ENCODE measurements at regions not wholly inside any gene's neighbourhood (a gene's known extent, or its start where the extent isn't known, plus 50 kb on each side); places are given as distances from the start of the nearest gene placed in this dataset.

DNA sequence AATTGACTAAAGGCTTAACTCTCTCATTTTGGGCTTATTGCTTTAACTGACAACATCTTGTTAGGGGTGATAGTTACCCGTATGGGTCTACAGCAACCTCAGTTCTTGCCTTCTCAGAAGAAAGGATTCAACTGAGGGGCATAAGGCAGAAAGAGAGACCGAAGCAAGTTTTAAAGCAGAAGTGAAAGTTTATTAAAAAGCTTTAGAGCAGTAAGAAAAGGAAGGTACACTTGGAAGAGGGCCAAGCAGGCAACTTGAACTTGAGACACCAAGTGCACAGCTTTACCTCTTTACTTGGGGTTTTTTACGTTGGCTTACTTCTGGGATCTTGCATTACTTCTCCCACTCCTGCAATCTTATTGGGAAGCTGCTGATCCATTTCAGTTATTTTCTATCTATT, 246.9 kb upstream of the PRR20A start:
- TF ChIP-seq POLR2AphosphoS5 (IDR thresholded peaks at IDR 0.05), result no peak
- TF ChIP-seq CTCF (IDR thresholded peaks at IDR 0.05; ENCODE audit: poor library complexity, severe bottlenecking), result no peak
- TF ChIP-seq EZH2 (IDR thresholded peaks at IDR 0.05; ENCODE audit: borderline replicate concordance, insufficient read depth, low read length, poor library complexity, severe bottlenecking), result no peak
- TF ChIP-seq EP300 (conservative IDR thresholded peaks at IDR 0.05; ENCODE audit: poor library complexity, severe bottlenecking), result no peak
- no peak for TF ChIP-seq TAF1 (IDR thresholded peaks at IDR 0.05; ENCODE audit: low read depth)
- TF ChIP-seq, protein P1, sequence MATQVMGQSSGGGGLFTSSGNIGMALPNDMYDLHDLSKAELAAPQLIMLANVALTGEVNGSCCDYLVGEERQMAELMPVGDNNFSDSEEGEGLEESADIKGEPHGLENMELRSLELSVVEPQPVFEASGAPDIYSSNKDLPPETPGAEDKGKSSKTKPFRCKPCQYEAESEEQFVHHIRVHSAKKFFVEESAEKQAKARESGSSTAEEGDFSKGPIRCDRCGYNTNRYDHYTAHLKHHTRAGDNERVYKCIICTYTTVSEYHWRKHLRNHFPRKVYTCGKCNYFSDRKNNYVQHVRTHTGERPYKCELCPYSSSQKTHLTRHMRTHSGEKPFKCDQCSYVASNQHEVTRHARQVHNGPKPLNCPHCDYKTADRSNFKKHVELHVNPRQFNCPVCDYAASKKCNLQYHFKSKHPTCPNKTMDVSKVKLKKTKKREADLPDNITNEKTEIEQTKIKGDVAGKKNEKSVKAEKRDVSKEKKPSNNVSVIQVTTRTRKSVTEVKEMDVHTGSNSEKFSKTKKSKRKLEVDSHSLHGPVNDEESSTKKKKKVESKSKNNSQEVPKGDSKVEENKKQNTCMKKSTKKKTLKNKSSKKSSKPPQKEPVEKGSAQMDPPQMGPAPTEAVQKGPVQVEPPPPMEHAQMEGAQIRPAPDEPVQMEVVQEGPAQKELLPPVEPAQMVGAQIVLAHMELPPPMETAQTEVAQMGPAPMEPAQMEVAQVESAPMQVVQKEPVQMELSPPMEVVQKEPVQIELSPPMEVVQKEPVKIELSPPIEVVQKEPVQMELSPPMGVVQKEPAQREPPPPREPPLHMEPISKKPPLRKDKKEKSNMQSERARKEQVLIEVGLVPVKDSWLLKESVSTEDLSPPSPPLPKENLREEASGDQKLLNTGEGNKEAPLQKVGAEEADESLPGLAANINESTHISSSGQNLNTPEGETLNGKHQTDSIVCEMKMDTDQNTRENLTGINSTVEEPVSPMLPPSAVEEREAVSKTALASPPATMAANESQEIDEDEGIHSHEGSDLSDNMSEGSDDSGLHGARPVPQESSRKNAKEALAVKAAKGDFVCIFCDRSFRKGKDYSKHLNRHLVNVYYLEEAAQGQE (IDR thresholded peaks at IDR 0.05; ENCODE audit: borderline replicate concordance), result no peak
- TF ChIP-seq SMC3 (conservative IDR thresholded peaks at IDR 0.05; ENCODE audit: poor library complexity), result no peak
